ENCODE measurements at regions not wholly inside any gene's neighbourhood (a gene's known extent, or its start where the extent isn't known, plus 50 kb on each side); places are given as distances from the start of the nearest gene placed in this dataset.
"Not testable (repeated sequence)": the region's sequence is repeated elsewhere in the genome, so short reads cannot be mapped to it uniquely, and the experiment has no call there.

DNA sequence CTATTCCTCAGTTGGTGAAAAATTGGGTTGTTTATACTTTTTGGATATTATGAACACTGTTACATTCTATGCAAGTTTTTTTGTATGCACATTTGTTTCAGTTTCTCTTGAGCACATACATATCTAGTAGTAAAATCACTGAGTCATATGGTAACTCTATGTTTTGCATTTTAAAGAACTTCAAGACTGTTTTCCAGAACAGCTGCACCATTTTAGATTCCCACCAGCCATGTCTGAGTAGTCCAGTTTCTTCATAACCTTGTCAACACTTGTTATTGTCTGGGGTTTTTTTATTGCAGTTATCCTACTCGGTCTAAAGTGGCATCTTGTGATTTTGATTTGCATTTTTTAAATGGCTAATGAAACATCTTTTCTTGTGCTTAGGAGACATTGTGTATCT lies 100.3 kb upstream of the OTOS start:
- no peak for DNase-seq (ENCODE audit: low read depth)
- H3K4me3 ChIP-seq (ENCODE audit: low read depth, low read length) = no peak overlapping the region
- TF ChIP-seq, protein P1, sequence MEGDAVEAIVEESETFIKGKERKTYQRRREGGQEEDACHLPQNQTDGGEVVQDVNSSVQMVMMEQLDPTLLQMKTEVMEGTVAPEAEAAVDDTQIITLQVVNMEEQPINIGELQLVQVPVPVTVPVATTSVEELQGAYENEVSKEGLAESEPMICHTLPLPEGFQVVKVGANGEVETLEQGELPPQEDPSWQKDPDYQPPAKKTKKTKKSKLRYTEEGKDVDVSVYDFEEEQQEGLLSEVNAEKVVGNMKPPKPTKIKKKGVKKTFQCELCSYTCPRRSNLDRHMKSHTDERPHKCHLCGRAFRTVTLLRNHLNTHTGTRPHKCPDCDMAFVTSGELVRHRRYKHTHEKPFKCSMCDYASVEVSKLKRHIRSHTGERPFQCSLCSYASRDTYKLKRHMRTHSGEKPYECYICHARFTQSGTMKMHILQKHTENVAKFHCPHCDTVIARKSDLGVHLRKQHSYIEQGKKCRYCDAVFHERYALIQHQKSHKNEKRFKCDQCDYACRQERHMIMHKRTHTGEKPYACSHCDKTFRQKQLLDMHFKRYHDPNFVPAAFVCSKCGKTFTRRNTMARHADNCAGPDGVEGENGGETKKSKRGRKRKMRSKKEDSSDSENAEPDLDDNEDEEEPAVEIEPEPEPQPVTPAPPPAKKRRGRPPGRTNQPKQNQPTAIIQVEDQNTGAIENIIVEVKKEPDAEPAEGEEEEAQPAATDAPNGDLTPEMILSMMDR (IDR thresholded peaks at IDR 0.05; ENCODE audit: low read depth, low read length, missing control alignments) = no peak

DNA sequence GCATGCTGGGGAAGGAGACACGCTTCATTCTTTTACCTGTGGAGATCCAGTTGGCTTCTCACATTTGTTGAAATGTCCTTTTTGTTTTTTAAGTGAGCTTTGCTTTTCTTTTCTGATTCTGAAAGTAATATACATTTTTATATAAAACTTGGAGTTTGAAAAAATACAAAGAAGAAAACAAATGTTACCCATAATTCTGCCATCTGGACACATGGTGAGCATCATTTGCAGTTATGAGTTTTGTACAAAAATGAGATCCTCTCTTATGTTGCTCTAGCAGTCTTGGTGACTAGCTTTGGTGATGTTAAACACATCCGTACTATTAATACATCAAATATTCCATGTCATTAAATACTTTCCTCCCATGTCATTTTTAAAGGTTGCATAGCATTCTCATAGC lies 101.1 kb upstream of the OTOS start:
- TF ChIP-seq, protein P1 (IDR thresholded peaks at IDR 0.05; ENCODE audit: low read depth, low read length, missing control alignments) = no peak
- DNase-seq (ENCODE audit: low read depth) = no peak

DNA sequence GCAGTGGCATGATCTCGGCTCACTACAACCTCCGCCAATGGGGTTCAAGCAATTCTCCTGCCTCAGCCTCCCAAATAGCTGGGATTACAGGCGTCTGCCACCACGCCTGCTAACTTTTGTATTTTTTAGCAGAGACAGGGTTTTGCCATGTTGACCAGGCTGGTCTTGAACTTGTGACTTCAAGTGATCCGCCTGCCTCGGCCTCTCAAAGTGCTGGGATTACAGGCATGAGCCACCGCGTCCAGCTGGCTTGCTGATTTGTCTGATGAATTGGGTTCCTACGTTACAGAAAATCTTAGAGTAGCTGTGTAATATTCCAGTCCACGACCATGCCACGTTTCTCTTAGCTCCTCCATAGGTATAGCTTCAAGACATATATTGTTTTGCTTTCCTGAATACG lies 102.6 kb upstream of the OTOS start:
- DNase-seq (ENCODE audit: low read depth); H3K4me3 ChIP-seq (ENCODE audit: low read depth, low read length): not testable (repeated sequence)

More for the DNA sequence above, 101.1 kb upstream of the OTOS start:
- H3K4me3 ChIP-seq (ENCODE audit: low read depth, low read length) = no peak overlapping the region

GRCh38 chr2:240244543-240244942 lies 104.1 kb upstream of the OTOS start:
- H3K4me3 ChIP-seq (ENCODE audit: low read depth, low read length) = no peak overlapping the region
- DNase-seq (ENCODE audit: low read depth) = no peak
- TF ChIP-seq, protein P1 (IDR thresholded peaks at IDR 0.05; ENCODE audit: low read depth, low read length, missing control alignments) = no peak

- DNase-seq (ENCODE audit: low read depth) = no peak
- TF ChIP-seq, protein P1 (IDR thresholded peaks at IDR 0.05; ENCODE audit: low read depth, low read length, missing control alignments) = no peak
- H3K4me3 ChIP-seq (ENCODE audit: low read depth, low read length) = no peak overlapping the region
Observed at GRCh38 chr2:240245184-240245583, 104.7 kb upstream of the OTOS start.

- DNase-seq (ENCODE audit: low read depth) = no peak
- no peak overlapping the region for H3K4me3 ChIP-seq (ENCODE audit: low read depth, low read length)
- TF ChIP-seq, protein P1 (IDR thresholded peaks at IDR 0.05; ENCODE audit: low read depth, low read length, missing control alignments) = no peak
Observed at GRCh38 chr2:240245706-240246105, 105.2 kb upstream of the OTOS start.

DNA sequence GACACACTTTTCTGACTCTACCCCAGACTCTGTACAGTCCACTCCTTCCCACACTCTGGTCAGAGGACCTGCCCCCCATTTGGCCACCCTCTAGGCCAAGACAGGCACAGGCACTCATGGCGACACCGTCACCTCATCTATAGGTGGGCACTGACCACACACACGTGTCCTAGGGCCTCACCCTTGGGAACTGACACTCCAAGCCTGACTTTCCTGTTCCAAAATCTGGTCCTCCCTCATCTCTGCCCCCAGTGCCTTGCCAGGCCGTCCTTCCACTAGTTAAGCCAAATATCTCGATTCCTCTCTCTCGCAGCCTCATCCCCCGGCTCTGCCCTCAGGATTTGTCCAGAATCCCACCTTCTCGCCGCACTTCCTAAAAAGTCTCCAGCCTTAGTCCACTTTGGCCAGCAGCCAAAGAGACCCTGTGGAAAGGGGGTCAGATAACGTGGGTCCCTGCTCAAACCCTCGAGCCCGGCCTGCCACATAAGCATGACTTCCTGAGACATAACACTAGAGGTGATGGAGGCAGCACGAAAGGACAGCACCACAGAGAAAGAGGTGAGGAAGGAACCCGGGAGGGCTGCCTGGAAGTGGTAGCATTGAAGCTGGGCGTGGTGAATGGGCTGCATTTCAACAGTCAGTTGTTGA lies 105.8 kb upstream of the OTOS start:
- TF ChIP-seq, protein P1 (IDR thresholded peaks at IDR 0.05; ENCODE audit: low read depth, low read length, missing control alignments) = no peak
- DNase-seq (ENCODE audit: low read depth) = no peak
- H3K4me3 ChIP-seq (ENCODE audit: low read depth, low read length) = no peak overlapping the region
